ENCODE measurements at regions not wholly inside any gene's neighbourhood (a gene's known extent, or its start where the extent isn't known, plus 50 kb on each side); places are given as distances from the start of the nearest gene placed in this dataset.
A peak's percentile ranks its signal among the peaks of the same experiment; 100 is the strongest.

GRCh38 chr3:177928172-177928873 is 607.9 kb upstream of the KCNMB2 start:
- no peak overlapping the region for H4K91ac ChIP-seq (ENCODE audit: low read depth, low read length)
- H4K8ac ChIP-seq (ENCODE audit: low read depth, low read length), result no peak overlapping the region
- no peak overlapping the region for H3K4me2 ChIP-seq (ENCODE audit: low read length)
- no peaks in the 10 kb centered on the region for H3K9me3 ChIP-seq (ENCODE audit: insufficient read depth, low read depth, low read length)
- peak in 1 of 2 donors; percentile 18 for DNase-seq
- H2BK5ac ChIP-seq (ENCODE audit: low read depth, low read length, poor library complexity), result no peak overlapping the region
- no peak overlapping the region for H3K18ac ChIP-seq (ENCODE audit: low read length)
- no peak overlapping the region for H2BK120ac ChIP-seq (ENCODE audit: insufficient read depth, low read length, poor library complexity)
- H3K9ac ChIP-seq (ENCODE audit: low read length), result no peak overlapping the region
- H4K12ac ChIP-seq (ENCODE audit: low read depth, low read length), result no peak overlapping the region
- no peak overlapping the region for H3K4me3 ChIP-seq (ENCODE audit: low read depth, low read length)
- H3K27me3 ChIP-seq (ENCODE audit: insufficient read depth, low read length), result no peaks in the 10 kb centered on the region
- H3K4ac ChIP-seq (ENCODE audit: low read depth, low read length), result no peak overlapping the region
- H2AK5ac ChIP-seq (ENCODE audit: low read length), result no peak overlapping the region
- H3K36me3 ChIP-seq (ENCODE audit: control insufficient read depth in 1 of 2, insufficient read depth in 2 of 2, low read length in 2 of 2), result no peaks in the 10 kb centered on the region
- no peak overlapping the region for H3K23ac ChIP-seq (ENCODE audit: low read length)
- H2BK12ac ChIP-seq (ENCODE audit: low read length), result no peak overlapping the region
- H3K4me1 ChIP-seq (ENCODE audit: control insufficient read depth in 1 of 2, insufficient read depth in 2 of 2, low read length in 2 of 2), result peaks cover 0 to 4% of the 10 kb centered on the region in 2 experiments
- H3K27ac ChIP-seq (ENCODE audit: low read depth, low read length), result no peak overlapping the region
- no peaks in the 10 kb centered on the region for H3K79me2 ChIP-seq (ENCODE audit: control insufficient read depth, insufficient read depth, low read length, poor library complexity)
- WGBS (ENCODE audit: extremely low coverage, insufficient coverage, insufficient read length), result no CpG with 5 or more reads among the region's 6 CpGs
- H2AFZ ChIP-seq (ENCODE audit: insufficient read depth, low read length, poor library complexity), result no peak overlapping the region
- no peak overlapping the region for H3K14ac ChIP-seq (ENCODE audit: low read length)
- no peaks in the 10 kb centered on the region for H3K79me1 ChIP-seq (ENCODE audit: low read length)

- Histone ChIP-seq H4K8ac (ENCODE audit: low read depth, low read length) (no peak overlapping the region), H3K36me3 (ENCODE audit: control insufficient read depth in 1 of 2, insufficient read depth in 2 of 2, low read length in 2 of 2) (no peaks in the 10 kb centered on the region), H3K4ac (ENCODE audit: low read depth, low read length) (no peak overlapping the region), H3K4me2 (ENCODE audit: low read length) (no peak overlapping the region), H3K9ac (ENCODE audit: low read length) (no peak overlapping the region), H2BK120ac (ENCODE audit: insufficient read depth, low read length, poor library complexity) (no peak overlapping the region), H3K27ac (ENCODE audit: low read depth, low read length) (no peak overlapping the region), H3K4me3 (ENCODE audit: low read depth, low read length) (no peak overlapping the region), H4K91ac (ENCODE audit: low read depth, low read length) (no peak overlapping the region), H2AFZ (ENCODE audit: insufficient read depth, low read length, poor library complexity) (no peak overlapping the region), H3K18ac (ENCODE audit: low read length) (no peak overlapping the region), H3K79me2 (ENCODE audit: control insufficient read depth, insufficient read depth, low read length, poor library complexity) (no peaks in the 10 kb centered on the region), H3K27me3 (ENCODE audit: insufficient read depth, low read length) (no peaks in the 10 kb centered on the region), H3K79me1 (ENCODE audit: low read length) (no peaks in the 10 kb centered on the region), H2BK5ac (ENCODE audit: low read depth, low read length, poor library complexity) (no peak overlapping the region), H2AK5ac (ENCODE audit: low read length) (no peak overlapping the region), H3K4me1 (ENCODE audit: control insufficient read depth in 1 of 2, insufficient read depth in 2 of 2, low read length in 2 of 2) (peaks cover 0 to 7% of the 10 kb centered on the region in 2 experiments), H3K9me3 (ENCODE audit: insufficient read depth, low read depth, low read length) (no peaks in the 10 kb centered on the region), H2BK12ac (ENCODE audit: low read length) (no peak overlapping the region), H4K12ac (ENCODE audit: low read depth, low read length) (no peak overlapping the region), H3K14ac (ENCODE audit: low read length) (no peak overlapping the region), H3K23ac (ENCODE audit: low read length) (no peak overlapping the region)
- WGBS (ENCODE audit: extremely low coverage, insufficient coverage, insufficient read length), result no CpG with 5 or more reads among the region's 2 CpGs
- DNase-seq, result peak; percentile 69 to 85
These were observed 606.9 kb upstream of the KCNMB2 start for GRCh38 chr3:177929310-177929709.

DNA sequence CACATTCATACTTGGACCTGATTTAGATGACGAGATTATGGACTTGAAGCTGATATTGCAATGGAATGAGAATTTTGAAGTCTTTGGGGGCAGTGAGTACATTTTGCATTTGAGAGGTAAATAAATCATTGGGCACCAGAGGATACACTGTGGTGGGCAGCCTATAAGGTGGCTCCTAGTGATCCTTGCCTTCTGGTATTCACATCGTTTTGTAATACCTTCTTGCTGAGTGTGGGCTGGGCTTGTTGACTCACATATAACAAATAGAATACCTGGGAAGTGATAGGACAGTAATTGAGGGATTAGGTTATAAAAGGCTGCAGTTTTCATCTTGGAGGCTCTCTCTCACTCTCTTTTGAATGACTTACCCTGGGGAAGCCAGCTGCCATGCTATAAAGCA is 605.5 kb upstream of the KCNMB2 start:
- no peaks in the 10 kb centered on the region for H3K79me2 ChIP-seq (ENCODE audit: control insufficient read depth, insufficient read depth, low read length, poor library complexity)
- H3K9ac ChIP-seq (ENCODE audit: low read length), result no peak overlapping the region
- no peak overlapping the region for H3K14ac ChIP-seq (ENCODE audit: low read length)
- no peak overlapping the region for H2AK5ac ChIP-seq (ENCODE audit: low read length)
- no peak overlapping the region for H2BK120ac ChIP-seq (ENCODE audit: insufficient read depth, low read length, poor library complexity)
- H3K23ac ChIP-seq (ENCODE audit: low read length), result no peak overlapping the region
- peak; percentile 32 to 53 for DNase-seq
- H4K12ac ChIP-seq (ENCODE audit: low read depth, low read length), result no peak overlapping the region
- no peaks in the 10 kb centered on the region for H3K27me3 ChIP-seq (ENCODE audit: insufficient read depth, low read length)
- no peak overlapping the region for H3K4ac ChIP-seq (ENCODE audit: low read depth, low read length)
- H4K91ac ChIP-seq (ENCODE audit: low read depth, low read length), result no peak overlapping the region
- no peaks in the 10 kb centered on the region for H3K79me1 ChIP-seq (ENCODE audit: low read length)
- no peak overlapping the region for H3K27ac ChIP-seq (ENCODE audit: low read depth, low read length)
- H3K4me1 ChIP-seq (ENCODE audit: control insufficient read depth in 1 of 2, insufficient read depth in 2 of 2, low read length in 2 of 2), result peaks cover 4 to 13% of the 10 kb centered on the region in 2 experiments
- H2AFZ ChIP-seq (ENCODE audit: insufficient read depth, low read length, poor library complexity), result no peak overlapping the region
- no peak overlapping the region for H4K8ac ChIP-seq (ENCODE audit: low read depth, low read length)
- no peaks in the 10 kb centered on the region for H3K9me3 ChIP-seq (ENCODE audit: insufficient read depth, low read depth, low read length)
- no peak overlapping the region for H3K18ac ChIP-seq (ENCODE audit: low read length)
- no peak overlapping the region for H2BK5ac ChIP-seq (ENCODE audit: low read depth, low read length, poor library complexity)
- no peaks in the 10 kb centered on the region for H3K36me3 ChIP-seq (ENCODE audit: control insufficient read depth in 1 of 2, insufficient read depth in 2 of 2, low read length in 2 of 2)
- WGBS (ENCODE audit: extremely low coverage, insufficient coverage, insufficient read length), result no CpG with 5 or more reads among the region's 2 CpGs
- no peak overlapping the region for H2BK12ac ChIP-seq (ENCODE audit: low read length)
- H3K4me2 ChIP-seq (ENCODE audit: low read length), result no peak overlapping the region
- H3K4me3 ChIP-seq (ENCODE audit: low read depth, low read length), result no peak overlapping the region

- H3K79me2 ChIP-seq (ENCODE audit: control insufficient read depth, insufficient read depth, low read length, poor library complexity), result no peaks in the 10 kb centered on the region
- no peak overlapping the region for H4K91ac ChIP-seq (ENCODE audit: low read depth, low read length)
- no peak overlapping the region for H2BK12ac ChIP-seq (ENCODE audit: low read length)
- no peak overlapping the region for H2AFZ ChIP-seq (ENCODE audit: insufficient read depth, low read length, poor library complexity)
- H3K79me1 ChIP-seq (ENCODE audit: low read length), result no peaks in the 10 kb centered on the region
- no peak overlapping the region for H3K27ac ChIP-seq (ENCODE audit: low read depth, low read length)
- no peaks in the 10 kb centered on the region for H3K27me3 ChIP-seq (ENCODE audit: insufficient read depth, low read length)
- no peak overlapping the region for H2BK120ac ChIP-seq (ENCODE audit: insufficient read depth, low read length, poor library complexity)
- WGBS (ENCODE audit: extremely low coverage, insufficient coverage, insufficient read length), result no CpG with 5 or more reads among the region's 2 CpGs
- no peak overlapping the region for H3K18ac ChIP-seq (ENCODE audit: low read length)
- H3K4me3 ChIP-seq (ENCODE audit: low read depth, low read length), result no peak overlapping the region
- H2BK5ac ChIP-seq (ENCODE audit: low read depth, low read length, poor library complexity), result no peak overlapping the region
- H3K4ac ChIP-seq (ENCODE audit: low read depth, low read length), result no peak overlapping the region
- DNase-seq, result no peak
- H3K14ac ChIP-seq (ENCODE audit: low read length), result no peak overlapping the region
- H3K36me3 ChIP-seq (ENCODE audit: control insufficient read depth in 1 of 2, insufficient read depth in 2 of 2, low read length in 2 of 2), result no peaks in the 10 kb centered on the region
- no peak overlapping the region for H4K12ac ChIP-seq (ENCODE audit: low read depth, low read length)
- H2AK5ac ChIP-seq (ENCODE audit: low read length), result no peak overlapping the region
- no peak overlapping the region for H4K8ac ChIP-seq (ENCODE audit: low read depth, low read length)
- H3K23ac ChIP-seq (ENCODE audit: low read length), result no peak overlapping the region
- no peak overlapping the region for H3K9ac ChIP-seq (ENCODE audit: low read length)
- peaks cover 4 to 13% of the 10 kb centered on the region in 2 experiments for H3K4me1 ChIP-seq (ENCODE audit: control insufficient read depth in 1 of 2, insufficient read depth in 2 of 2, low read length in 2 of 2)
- no peak overlapping the region for H3K4me2 ChIP-seq (ENCODE audit: low read length)
- no peaks in the 10 kb centered on the region for H3K9me3 ChIP-seq (ENCODE audit: insufficient read depth, low read depth, low read length)
These were observed 604.9 kb upstream of the KCNMB2 start for GRCh38 chr3:177931346-177931745.

All from trophoblast cell (in vitro differentiated cells and primary cell).